H1 (cell line): ENCODE measurements at regions not wholly inside any gene's neighbourhood (a gene's known extent, or its start where the extent isn't known, plus 50 kb on each side); places are given as distances from the start of the nearest gene placed in this dataset.

Experiments used
- ASH2L ChIP-seq: fragments of 200-600, 300-600 bp; sonication (generic); IDR thresholded peaks from one replicate; pipeline ENCODE4 v1.7.1; 2017; ENCODE audit warnings: low read length
- BCL11A ChIP-seq, 2 experiments: IDR thresholded peaks; one replicate each; pipeline ENCODE4 v1.6.1; 2011; ENCODE audit warnings: low read depth in 2 of 2, low read length in 2 of 2, mild to moderate bottlenecking in 2 of 2
- BRCA1 ChIP-seq: IDR thresholded peaks from 2 replicates; pipeline ENCODE4 v1.6.1; 2012; ENCODE audit warnings: low read depth, low read length, improper control_type of control experiment
- CHD7 ChIP-seq: fragments of 300-600 bp; sonication (generic); IDR thresholded peaks from 2 replicates; pipeline ENCODE4 v1.7.1; 2012; ENCODE audit warnings: low read length, moderate library complexity, mild to moderate bottlenecking, inconsistent platforms; ENCODE audit not compliant: insufficient replicate concordance
- FOSL1 ChIP-seq: IDR thresholded peaks from 2 replicates; pipeline ENCODE4 v1.6.1; 2011; ENCODE audit warnings: mild to moderate bottlenecking, low read depth, low read length, moderate library complexity; ENCODE audit not compliant: insufficient read depth
- KDM1A ChIP-seq: fragments of 200-600, 300-600 bp; sonication (generic); IDR thresholded peaks from 2 replicates; pipeline ENCODE4 v1.7.1; 2016; ENCODE audit warnings: mild to moderate bottlenecking, low read length, borderline replicate concordance
- KDM5A ChIP-seq: fragments of 200-600 bp; IDR thresholded peaks from 2 replicates; pipeline ENCODE4 v1.7.1; 2012; ENCODE audit warnings: mild to moderate bottlenecking, low read length, inconsistent platforms, mixed read lengths
- RXRA ChIP-seq: IDR thresholded peaks from 2 replicates; pipeline ENCODE4 v1.6.1; 2011; ENCODE audit warnings: low read depth, mild to moderate bottlenecking, low read length, moderate library complexity; ENCODE audit not compliant: insufficient read depth
- SUZ12 ChIP-seq: fragments of 200-600 bp; sonication (generic); IDR thresholded peaks from 2 replicates; pipeline ENCODE4 v1.6.1; 2012; ENCODE audit warnings: mild to moderate bottlenecking, inconsistent platforms, low read length, moderate library complexity, mixed read lengths
- TAF7 ChIP-seq: optimal IDR thresholded peaks from 2 replicates; pipeline ENCODE3; 2011; ENCODE audit warnings: low read depth, mild to moderate bottlenecking, inconsistent platforms, low read length, moderate library complexity, borderline replicate concordance
- TBP ChIP-seq: IDR thresholded peaks from 2 replicates; pipeline ENCODE4 v1.6.1; 2011; ENCODE audit warnings: low read depth, low read length, improper control_type of control experiment
- TEAD4 ChIP-seq: IDR thresholded peaks from 2 replicates; pipeline ENCODE4 v1.6.1; 2012; ENCODE audit warnings: low read depth, low read length, inconsistent platforms, mixed read lengths
- ZNF274 ChIP-seq: IDR thresholded peaks from 2 replicates; pipeline ENCODE4 v1.7.0; 2012; ENCODE audit warnings: low read length, borderline replicate concordance; ENCODE audit errors: extremely low read depth

- no peak for TF ChIP-seq CHD7
- TF ChIP-seq TBP = no peak
- TF ChIP-seq FOSL1 = no peak
- no peak for TF ChIP-seq BCL11A (IDR thresholded peaks at IDR 0.05; ENCODE audit: low read depth in 2 of 2, low read length in 2 of 2)
- no peak for TF ChIP-seq SUZ12
- no peak for TF ChIP-seq KDM1A
- no peak for TF ChIP-seq ASH2L
- TF ChIP-seq ZNF274 = no peak
- TF ChIP-seq TAF7 = no peak
- no peak for TF ChIP-seq RXRA
- TF ChIP-seq TEAD4 = no peak
- no peak for TF ChIP-seq KDM5A
- TF ChIP-seq BRCA1 = no peak
Measured at GRCh38 chr2:156680266-156680665, 244.1 kb downstream of the GPD2 start (continued).
